GM19438 (cell line): ENCODE measurements at regions not wholly inside any gene's neighbourhood (a gene's known extent, or its start where the extent isn't known, plus 50 kb on each side); places are given as distances from the start of the nearest gene placed in this dataset.
"Not testable (repeated sequence)": the region's sequence is repeated elsewhere in the genome, so short reads cannot be mapped to it uniquely, and the experiment has no call there.

Experiments
- ATAC-seq: cut with Tn5 transposase; IDR thresholded peaks from one replicate; pipeline ENCODE4 v1.9.1; 2021; ENCODE audit warnings: low read depth; ENCODE audit not compliant: unreplicated experiment

- ATAC-seq: no peak
These were observed 1485.3 kb downstream of the PCDH9 start for GRCh38 chr13:65744836-65745235.

- no peak for ATAC-seq
These were observed 1497.0 kb downstream of the PCDH9 start for GRCh38 chr13:65733110-65733509.

GRCh38 chr13:65727070-65727469, 1503.1 kb downstream of the PCDH9 start:
- ATAC-seq: no peak

GRCh38 chr13:65725006-65725405, 1505.1 kb downstream of the PCDH9 start:
- no peak for ATAC-seq

- no peak for ATAC-seq
These were observed 1505.9 kb downstream of the PCDH9 start for GRCh38 chr13:65724226-65724625.

GRCh38 chr13:65722506-65722905, 1507.6 kb downstream of the PCDH9 start:
- ATAC-seq: no peak

- no peak for ATAC-seq
These were observed 1510.3 kb downstream of the PCDH9 start for GRCh38 chr13:65719831-65720230.

- no peak for ATAC-seq
These were observed 1519.6 kb downstream of the PCDH9 start for GRCh38 chr13:65710514-65710913.

GRCh38 chr13:65697843-65698242, 1532.3 kb downstream of the PCDH9 start:
- no peak for ATAC-seq

GRCh38 chr13:65679240-65679639, 1550.9 kb downstream of the PCDH9 start:
- no peak for ATAC-seq

GRCh38 chr13:65677906-65678305, 1552.2 kb downstream of the PCDH9 start:
- no peak for ATAC-seq

- not testable (repeated sequence) for ATAC-seq
These were observed 1554.8 kb downstream of the PCDH9 start for GRCh38 chr13:65675383-65675782.

- no peak for ATAC-seq
These were observed 1560.0 kb downstream of the PCDH9 start for GRCh38 chr13:65670014-65670625.

- no peak for ATAC-seq
These were observed 1569.4 kb downstream of the PCDH9 start for GRCh38 chr13:65660731-65661130.

- no peak for ATAC-seq
These were observed 1573.3 kb downstream of the PCDH9 start for GRCh38 chr13:65656740-65657329.

- no peak for ATAC-seq
These were observed 1576.5 kb downstream of the PCDH9 start for GRCh38 chr13:65653613-65654012.

- ATAC-seq: no peak
These were observed 1579.8 kb downstream of the PCDH9 start for GRCh38 chr13:65650321-65650720.

GRCh38 chr13:65642996-65643395, 1587.1 kb downstream of the PCDH9 start:
- no peak for ATAC-seq

- no peak for ATAC-seq
These were observed 1587.8 kb downstream of the PCDH9 start for GRCh38 chr13:65642301-65642700.

GRCh38 chr13:65638572-65639168, 1591.5 kb downstream of the PCDH9 start:
- no peak for ATAC-seq

GRCh38 chr13:65633806-65634205, 1596.3 kb downstream of the PCDH9 start:
- ATAC-seq: no peak

GRCh38 chr13:65631078-65631477, 1599.1 kb downstream of the PCDH9 start:
- ATAC-seq: no peak
